Left forelimb (tissue), 1 donor: ENCODE measurements at regions not wholly inside any gene's neighbourhood (a gene's known extent, or its start where the extent isn't known, plus 50 kb on each side); places are given as distances from the start of the nearest gene placed in this dataset.
"Not testable (repeated sequence)": the region's sequence is repeated elsewhere in the genome, so short reads cannot be mapped to it uniquely, and the experiment has no call there.

Experiments used
- DNase-seq: peaks from one replicate; pipeline ENCODE4 v3.0.0-alpha.2; 2018; ENCODE audit warnings: low spot score

DNA sequence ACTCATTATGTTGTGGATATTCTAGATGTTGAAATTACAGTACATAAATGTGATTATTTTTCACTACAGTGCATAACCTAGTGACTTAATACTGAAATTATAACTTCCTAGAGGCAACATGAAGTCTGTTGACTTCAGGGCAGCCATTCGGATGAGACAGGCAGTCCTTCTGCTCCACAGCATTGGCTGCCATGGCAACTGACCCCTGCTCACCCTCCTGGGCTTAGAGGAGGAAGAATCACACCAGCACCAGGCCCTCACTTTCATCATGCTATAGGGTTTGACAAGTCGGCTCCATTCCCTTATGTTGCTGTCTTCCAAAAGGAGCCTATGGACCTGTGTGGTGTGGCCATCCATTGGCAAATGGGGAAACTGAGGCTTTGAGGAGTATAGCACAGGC, 233.5 kb upstream of the TMEM132C start:
- DNase-seq, result no peak

DNA sequence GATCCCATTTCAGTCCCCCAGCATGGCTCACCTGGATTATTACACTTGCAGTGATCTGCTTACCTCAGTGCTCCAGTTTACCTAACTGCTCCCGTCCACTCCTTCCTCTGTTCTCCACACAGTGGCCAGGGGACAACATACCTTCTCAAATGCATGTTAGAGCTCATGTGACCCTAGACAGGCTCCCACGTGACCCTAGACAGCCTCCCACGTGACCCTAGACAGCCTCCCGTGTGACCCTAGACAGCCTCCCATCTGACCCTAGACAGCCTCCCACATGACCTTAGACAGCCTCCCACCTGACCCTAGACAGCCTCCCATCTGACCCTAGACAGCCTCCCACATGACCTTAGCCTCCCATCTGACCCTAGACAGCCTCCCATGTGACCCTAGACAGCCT, 226.0 kb upstream of the TMEM132C start:
- no peak for DNase-seq

DNA sequence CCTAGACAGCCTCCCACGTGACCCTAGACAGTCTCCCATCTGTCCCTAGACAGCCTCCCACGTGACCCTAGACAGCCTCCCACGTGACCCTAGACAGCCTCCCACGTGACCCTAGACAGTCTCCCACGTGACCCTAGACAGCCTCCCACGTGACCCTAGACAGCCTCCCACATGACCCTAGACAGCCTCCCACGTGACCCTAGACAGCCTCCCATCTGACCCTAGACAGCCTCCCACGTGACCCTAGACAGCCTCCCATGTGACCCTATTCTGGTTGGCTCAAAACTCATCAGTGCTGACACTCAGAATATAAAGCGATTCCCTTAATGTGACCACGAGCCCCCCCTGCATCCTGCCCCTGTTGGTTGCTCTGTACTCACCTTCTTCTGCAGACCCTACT, 224.7 kb upstream of the TMEM132C start:
- DNase-seq, result not testable (repeated sequence)

- no peak for DNase-seq
Measured at GRCh38 chr12:128042825-128043224, 224.1 kb upstream of the TMEM132C start.

GRCh38 chr12:128043317-128043716, 223.7 kb upstream of the TMEM132C start:
- no peak for DNase-seq

- no peak for DNase-seq
Measured at GRCh38 chr12:128047266-128048060, 219.5 kb upstream of the TMEM132C start.

DNA sequence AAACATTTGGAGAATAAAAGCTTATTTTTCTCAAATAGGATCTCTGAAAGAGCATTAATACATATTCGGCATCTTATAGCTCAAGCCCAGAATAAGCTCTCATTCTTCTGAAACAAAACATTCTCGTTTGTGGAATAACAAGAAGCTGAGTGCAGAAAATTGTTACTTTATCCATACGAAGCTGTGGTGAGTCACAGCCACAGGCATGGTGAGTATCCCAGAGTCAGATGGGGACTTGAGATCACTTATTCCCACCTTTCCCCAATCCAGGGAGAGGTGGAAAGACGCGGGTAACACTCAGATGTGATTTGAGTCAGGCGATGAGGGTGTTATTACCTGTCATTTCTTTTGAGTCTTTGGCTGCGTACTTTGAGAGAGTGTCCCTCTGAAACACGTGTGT, 214.6 kb upstream of the TMEM132C start:
- no peak for DNase-seq

GRCh38 chr12:128052777-128053176, 214.2 kb upstream of the TMEM132C start:
- DNase-seq, result no peak

GRCh38 chr12:128055567-128055966, 211.4 kb upstream of the TMEM132C start:
- no peak for DNase-seq

DNA sequence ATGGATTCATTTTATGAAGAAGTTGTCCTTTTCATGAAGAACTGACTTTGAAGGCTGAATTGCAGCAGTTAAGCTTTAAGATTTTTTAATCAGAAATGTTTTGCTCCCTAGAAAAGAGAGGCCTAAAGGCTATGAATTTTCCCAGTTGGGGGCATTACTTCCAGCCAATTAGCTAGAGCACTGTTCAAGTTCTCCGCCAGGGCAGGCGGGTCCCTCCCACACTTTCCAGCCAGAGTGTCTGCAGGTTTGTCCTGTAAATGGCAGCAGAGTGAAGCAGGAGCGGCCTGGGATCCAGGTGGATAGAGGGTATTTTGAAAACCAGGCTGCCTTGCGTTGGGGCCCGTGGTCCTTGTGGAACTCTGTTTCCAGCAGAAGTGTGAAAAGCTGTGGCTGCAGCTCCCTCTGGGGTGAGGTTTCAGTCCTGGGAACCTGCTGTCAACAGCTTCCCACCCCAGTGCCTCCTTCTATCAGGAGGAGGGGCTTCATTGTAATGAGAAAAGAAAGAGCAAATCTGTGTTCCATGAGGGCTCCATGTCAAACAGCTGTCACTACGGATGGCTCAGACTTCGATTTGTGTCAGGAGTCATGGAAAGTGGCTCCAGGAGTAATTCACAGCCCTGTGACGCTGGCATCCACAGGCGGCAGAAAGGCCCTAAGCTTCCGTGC, 210.7 kb upstream of the TMEM132C start:
- DNase-seq, result no peak

- no peak for DNase-seq
Measured at GRCh38 chr12:128057586-128057985, 209.4 kb upstream of the TMEM132C start.

- no peak for DNase-seq
Measured at GRCh38 chr12:128059621-128060370, 207.2 kb upstream of the TMEM132C start.

DNA sequence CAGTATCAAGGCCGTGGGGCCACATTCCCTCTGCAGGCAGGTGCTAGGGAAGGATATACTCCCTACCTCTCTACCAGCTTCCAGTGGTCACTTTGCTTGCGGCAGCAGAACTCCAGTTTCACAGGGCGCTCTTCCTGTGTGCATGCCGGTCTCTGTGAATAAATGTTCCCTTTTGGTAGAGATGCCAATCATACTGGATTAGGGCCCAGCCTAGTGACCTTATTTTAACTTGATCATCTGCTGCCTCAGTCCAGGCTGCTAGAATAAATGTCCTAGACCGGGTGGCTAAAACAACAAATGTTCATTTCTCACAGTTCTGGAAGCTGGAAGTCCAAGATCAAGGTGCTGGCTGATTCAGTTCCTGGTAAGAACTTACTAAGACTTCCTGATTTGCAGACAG, 198.8 kb upstream of the TMEM132C start:
- DNase-seq, result no peak

DNA sequence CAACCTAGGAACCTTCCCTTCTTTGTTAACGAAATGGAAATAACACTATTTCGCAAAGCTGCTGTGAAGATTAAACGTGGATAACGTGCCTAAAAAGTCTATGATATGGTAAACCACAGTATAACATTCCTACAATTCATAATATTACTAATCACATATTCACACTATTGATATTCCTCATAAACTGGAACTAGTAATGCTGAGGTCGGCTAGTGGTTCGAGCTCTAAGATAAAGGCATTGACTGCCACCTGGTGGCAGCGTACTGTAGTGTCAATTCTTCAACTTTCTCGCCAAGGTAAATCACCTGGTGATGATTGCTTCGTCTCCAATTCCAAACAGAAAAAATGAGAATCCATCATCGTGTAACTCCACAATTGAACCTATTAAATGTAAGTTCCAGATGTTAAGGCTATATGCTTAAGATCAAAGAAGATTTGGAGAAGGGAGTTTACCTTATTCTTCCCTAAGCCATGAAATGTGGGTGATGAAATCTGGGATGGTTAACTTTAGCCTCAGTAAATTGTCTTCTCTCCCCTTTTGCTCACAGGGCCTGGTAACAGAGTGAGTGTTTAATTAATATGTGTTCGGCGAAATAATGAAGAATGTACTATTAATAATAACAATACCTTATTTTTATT, 197.5 kb upstream of the TMEM132C start:
- no peak for DNase-seq

GRCh38 chr12:128073937-128074336, 193.0 kb upstream of the TMEM132C start:
- no peak for DNase-seq

- DNase-seq, result no peak
Measured at GRCh38 chr12:128075332-128075731, 191.6 kb upstream of the TMEM132C start.

DNA sequence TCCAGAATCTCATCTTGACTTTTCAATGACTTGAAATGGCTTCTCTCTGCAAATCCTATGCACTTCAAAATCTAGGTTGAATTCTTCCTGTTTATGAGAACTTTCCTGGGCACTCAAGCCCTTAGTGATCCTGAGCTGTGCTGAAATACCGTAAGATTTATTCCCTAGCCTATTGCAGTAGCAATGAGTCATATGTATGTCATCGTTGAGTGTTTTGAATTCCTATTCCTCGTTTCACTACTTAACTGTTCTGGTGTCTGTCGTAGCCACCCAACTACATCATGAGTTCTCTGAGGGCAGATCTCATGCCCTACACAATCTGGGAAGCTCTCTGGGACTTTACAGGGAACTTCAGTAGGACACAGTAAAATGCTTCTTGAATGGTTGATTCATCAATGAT, 190.8 kb upstream of the TMEM132C start:
- DNase-seq, result no peak

DNA sequence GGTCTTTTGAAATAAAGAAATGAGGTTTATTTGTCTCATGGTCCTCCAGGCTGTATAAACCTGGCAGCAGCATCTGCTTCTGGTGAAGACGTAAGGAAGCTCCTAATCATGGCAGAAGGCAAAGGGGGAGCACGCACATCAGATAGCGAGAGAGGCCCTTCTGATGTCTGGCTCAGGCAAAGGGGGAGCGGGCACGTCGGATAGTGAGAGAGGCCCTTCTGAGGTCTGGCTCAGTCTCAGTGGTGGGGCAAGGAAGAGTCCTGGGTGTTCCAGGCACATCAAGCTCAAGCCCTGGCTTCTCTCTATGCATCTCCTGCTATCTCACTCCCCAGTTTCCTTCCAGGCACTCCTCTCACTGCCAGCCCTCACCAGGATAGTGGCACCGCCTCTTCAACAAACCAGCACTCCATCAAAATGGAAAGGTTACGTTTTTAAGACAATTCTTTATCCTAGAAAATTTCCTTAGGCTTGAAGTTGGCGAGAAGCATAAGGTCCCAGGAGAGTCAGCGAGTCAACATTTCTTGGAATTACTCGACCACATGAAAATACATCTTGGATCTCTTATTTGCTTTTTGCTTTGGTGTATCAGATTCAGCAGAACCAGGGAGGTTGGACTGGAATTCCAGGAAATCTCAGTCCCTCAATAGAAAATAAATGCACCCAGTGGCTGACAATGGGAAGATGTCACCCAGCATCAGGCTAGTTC, 189.6 kb upstream of the TMEM132C start:
- DNase-seq, result no peak

- no peak for DNase-seq
Measured at GRCh38 chr12:128077917-128078298, 189.1 kb upstream of the TMEM132C start.

DNA sequence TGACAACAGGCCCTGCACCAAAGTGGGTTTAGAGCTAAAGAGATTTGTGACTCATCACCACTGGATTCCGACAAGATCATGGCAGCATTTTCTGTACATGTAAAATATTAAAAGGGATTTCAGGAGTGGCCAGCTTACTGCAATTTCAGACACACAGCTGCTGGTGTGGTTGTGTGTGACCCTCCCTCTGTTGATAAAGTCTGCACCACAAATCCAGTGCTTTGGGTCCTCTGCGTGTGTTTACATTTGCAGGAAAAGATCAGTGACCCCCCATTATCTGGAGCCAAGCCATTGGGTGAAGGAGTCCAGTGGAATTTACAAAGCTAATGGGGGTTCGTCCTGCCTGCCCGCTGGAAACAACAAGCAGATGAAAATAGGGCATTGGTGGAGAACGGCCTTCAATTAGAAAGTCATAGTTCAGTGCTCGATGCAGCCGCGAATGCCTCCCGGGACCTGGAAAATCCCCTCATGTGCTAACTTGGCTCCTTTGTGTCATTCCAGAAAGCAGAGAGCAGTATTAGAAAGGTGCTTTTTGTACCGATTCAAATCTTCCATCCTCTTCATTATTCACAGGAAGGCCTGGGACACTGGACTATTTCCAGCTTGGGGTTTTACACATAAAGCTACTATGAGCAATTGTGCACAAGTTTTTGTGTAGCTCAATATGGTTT, 188.5 kb upstream of the TMEM132C start:
- no peak for DNase-seq

DNA sequence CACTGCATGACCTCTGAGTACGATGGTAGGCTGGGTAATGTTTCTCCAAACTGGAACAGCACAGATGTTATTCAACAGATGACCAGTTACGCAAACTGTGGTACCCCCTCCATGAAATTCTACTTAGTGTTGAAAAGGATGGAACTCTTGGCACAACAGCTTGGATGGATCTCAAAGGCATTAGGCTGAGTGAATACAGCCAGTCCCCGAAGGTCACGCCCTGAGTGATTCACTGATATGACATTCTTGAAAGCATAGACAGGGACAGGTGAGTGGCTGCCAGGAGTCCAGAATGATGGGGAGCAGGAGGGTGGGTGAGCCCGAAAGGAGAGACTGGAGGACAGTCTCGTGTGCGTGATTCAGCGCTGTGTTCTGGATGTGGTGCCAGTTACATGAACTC, 187.5 kb upstream of the TMEM132C start:
- DNase-seq, result no peak
